GM12891 (cell line): ENCODE measurements at regions not wholly inside any gene's neighbourhood (a gene's known extent, or its start where the extent isn't known, plus 50 kb on each side); places are given as distances from the start of the nearest gene placed in this dataset.

Experiments
- DNase-seq: peaks from one replicate; pipeline ENCODE4 v3.0.0; 2011; ENCODE audit warnings: low spot score; ENCODE audit not compliant: insufficient read length
- FAIRE-seq: peaks from 2 replicates; lab custom pipeline; 2011; peaks lifted over from hg19 to GRCh38; lab: Jason Lieb, UNC
- PAX5 ChIP-seq: IDR thresholded peaks from 2 replicates; pipeline ENCODE4 v1.6.1; 2011; ENCODE audit warnings: low read length, moderate library complexity, mild to moderate bottlenecking; ENCODE audit not compliant: insufficient read depth, severe bottlenecking
- POLR2A ChIP-seq: IDR thresholded peaks from 2 replicates; pipeline ENCODE4 v1.6.1; 2011; ENCODE audit warnings: low read depth, low read length, control low read depth
- POLR2AphosphoS5 ChIP-seq: IDR thresholded peaks from 2 replicates; pipeline ENCODE4 v1.6.1; 2011; ENCODE audit warnings: low read depth, low read length, control low read depth
- POU2F2 ChIP-seq: IDR thresholded peaks from 2 replicates; pipeline ENCODE4 v1.6.1; 2011; ENCODE audit warnings: low read depth, mild to moderate bottlenecking, control low read depth, low read length, moderate library complexity
- SPI1 ChIP-seq: IDR thresholded peaks from 2 replicates; pipeline ENCODE4 v1.6.1; 2011; ENCODE audit warnings: low read depth, low read length, control low read depth
- TAF1 ChIP-seq: IDR thresholded peaks from 2 replicates; pipeline ENCODE4 v1.6.1; 2011; ENCODE audit warnings: low read depth, low read length, control low read depth

DNA sequence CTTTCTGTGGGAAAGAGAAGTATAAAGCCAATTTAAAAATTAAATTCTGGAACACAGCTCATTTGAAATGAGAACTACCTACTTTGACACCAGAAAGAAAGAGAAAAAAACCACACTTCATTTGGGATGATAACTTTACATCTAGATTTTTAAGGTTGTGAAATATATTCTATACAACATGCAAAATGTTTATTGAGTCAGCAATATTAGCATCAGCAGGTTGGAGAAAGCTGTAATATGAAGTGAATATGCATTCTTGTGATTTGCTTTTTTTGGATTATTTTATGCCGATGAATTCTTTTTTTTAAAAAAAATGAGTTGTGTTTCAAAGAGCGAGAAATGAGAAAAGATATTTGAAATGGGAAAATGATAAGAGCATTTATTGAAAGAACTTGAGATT, 307.0 kb upstream of the DPPA4 start:
- no peak for DNase-seq
- FAIRE-seq = no peak
- TF ChIP-seq POLR2AphosphoS5 (no peak), PAX5 (no peak), POU2F2 (no peak), POLR2A (no peak), TAF1 (no peak), SPI1 (no peak)

DNA sequence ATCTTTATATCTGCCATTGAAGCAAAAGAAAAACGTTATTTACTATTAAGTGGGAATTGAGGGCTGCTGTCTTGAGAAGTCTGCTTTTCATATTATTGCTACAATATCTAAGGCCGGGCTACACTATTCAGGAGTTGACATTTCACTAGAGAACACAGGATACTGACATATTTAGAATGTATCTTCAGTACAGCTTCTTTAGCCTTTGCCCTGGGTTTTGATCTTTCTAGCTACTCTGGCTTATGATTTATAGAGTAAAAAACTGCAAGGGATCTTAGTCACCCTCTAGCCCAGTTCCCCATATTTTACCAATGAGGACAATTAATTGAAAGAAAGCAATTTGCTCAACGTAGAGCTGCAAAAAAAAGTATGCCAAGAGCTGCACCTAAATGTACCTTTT, 307.4 kb upstream of the DPPA4 start:
- DNase-seq (no peak), FAIRE-seq (no peak)
- TF ChIP-seq PAX5 (no peak), POLR2AphosphoS5 (no peak), SPI1 (no peak), POU2F2 (no peak), TAF1 (no peak), POLR2A (no peak)

DNA sequence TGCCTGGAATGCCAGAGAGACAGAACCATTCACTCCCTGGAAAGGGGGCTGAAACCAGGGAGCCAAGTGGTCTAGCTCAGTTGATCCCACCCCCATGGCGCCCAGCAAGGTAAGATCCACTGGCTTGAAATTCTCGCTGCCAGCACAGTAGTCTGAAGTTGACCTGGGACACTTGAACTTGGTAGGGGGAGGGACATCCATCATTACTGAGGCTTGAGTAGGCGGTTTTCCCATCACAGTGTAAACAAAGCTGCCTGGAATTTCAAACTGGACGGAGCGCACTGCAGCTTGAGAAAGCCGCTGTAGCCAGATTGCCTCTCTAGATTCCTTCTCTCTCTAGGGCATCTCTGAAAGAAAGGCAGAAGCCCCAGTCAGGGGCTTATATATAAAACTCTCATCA, 310.7 kb upstream of the DPPA4 start:
- no peak for DNase-seq
- no peak for FAIRE-seq
- no peak for TF ChIP-seq TAF1
- TF ChIP-seq POLR2AphosphoS5 = no peak
- no peak for TF ChIP-seq POLR2A
- no peak for TF ChIP-seq PAX5
- TF ChIP-seq SPI1 = no peak
- no peak for TF ChIP-seq POU2F2

DNA sequence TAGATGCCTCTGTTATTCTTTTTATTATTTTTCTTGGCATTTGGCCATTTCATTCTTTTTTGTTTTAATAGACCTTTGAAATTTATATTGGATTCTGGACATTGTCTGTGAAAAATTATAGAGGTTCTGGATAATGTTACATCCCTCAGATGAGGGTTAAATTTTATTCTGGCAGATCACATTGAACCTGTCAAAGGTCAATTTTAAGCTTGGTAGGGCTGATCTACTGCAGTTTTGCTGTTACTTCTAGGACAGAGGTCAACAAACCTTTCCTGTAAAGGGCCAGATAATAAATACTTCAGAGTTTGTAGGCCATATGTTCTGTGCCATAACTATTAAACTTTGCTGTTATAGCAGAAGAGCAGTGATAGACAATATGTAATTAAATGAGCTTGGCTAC, 318.9 kb upstream of the DPPA4 start:
- DNase-seq (no peak), FAIRE-seq (no peak)
- no peak for TF ChIP-seq TAF1
- no peak for TF ChIP-seq PAX5
- no peak for TF ChIP-seq SPI1
- no peak for TF ChIP-seq POLR2AphosphoS5
- no peak for TF ChIP-seq POU2F2
- no peak for TF ChIP-seq POLR2A

DNA sequence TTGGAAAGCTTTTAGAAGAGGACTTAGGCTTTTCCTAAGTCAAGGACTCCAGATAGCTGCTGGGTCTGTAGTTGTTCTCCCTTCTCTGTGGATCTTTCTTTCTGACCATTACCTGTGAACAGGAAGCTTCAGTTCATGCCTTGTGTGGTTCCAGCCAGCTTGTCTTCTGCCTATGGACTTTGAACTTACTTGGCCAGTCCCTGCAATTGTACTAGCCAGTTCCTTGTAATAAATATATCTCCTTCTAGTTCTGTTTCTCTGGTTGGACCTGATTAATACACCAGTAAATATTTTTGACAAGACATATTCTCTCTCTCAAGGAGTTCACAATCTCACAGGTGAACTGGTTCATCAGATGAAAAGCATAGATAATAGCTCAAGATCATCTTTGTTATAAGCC, 341.3 kb upstream of the DPPA4 start:
- TF ChIP-seq POLR2A = no peak
- TF ChIP-seq SPI1 = no peak
- DNase-seq = no peak
- no peak for FAIRE-seq

DNA sequence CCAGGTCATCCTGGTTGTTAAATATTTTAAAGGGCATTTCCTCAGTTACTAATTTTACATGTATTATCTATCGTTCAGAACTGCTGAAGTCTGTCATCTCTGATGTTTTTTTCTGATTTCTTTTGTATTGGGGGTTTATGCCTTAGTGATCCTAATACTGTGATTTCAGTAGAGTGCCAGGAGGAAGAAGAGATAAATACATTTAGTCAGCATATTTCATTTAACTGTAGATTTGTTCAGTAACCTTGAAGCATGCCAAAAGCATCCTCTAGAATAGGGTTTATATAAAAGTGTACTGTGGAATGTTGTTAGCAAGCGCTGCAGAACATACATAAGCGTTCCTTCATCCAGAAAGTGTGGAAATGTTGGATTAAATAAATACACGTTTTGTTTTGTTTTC, 342.3 kb upstream of the DPPA4 start:
- FAIRE-seq (no peak), DNase-seq (no peak)
- TF ChIP-seq SPI1 (no peak), POLR2A (no peak), TAF1 (no peak), POU2F2 (no peak), POLR2AphosphoS5 (no peak), PAX5 (no peak)

DNA sequence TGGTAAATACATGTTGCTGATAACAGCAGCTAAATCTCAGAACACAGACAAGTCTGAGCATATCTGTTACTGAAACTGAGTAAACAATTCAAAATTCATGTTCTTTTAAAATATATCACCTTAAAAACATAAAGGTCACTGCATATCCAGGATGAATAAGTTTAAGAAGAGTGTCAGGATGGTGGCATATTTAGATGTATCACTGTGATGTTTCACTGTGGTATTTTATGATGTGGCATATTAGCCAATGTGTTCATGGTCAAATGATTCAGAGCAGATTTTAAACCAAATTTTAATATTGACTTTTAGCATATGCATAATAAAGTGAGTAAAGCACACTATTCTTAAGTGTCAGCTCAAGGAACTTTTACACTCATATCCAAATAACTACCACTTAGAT, 346.4 kb upstream of the DPPA4 start:
- DNase-seq = no peak
- FAIRE-seq = no peak
- TF ChIP-seq POLR2A (no peak), SPI1 (no peak), TAF1 (no peak), PAX5 (no peak), POU2F2 (no peak), POLR2AphosphoS5 (no peak)

DNA sequence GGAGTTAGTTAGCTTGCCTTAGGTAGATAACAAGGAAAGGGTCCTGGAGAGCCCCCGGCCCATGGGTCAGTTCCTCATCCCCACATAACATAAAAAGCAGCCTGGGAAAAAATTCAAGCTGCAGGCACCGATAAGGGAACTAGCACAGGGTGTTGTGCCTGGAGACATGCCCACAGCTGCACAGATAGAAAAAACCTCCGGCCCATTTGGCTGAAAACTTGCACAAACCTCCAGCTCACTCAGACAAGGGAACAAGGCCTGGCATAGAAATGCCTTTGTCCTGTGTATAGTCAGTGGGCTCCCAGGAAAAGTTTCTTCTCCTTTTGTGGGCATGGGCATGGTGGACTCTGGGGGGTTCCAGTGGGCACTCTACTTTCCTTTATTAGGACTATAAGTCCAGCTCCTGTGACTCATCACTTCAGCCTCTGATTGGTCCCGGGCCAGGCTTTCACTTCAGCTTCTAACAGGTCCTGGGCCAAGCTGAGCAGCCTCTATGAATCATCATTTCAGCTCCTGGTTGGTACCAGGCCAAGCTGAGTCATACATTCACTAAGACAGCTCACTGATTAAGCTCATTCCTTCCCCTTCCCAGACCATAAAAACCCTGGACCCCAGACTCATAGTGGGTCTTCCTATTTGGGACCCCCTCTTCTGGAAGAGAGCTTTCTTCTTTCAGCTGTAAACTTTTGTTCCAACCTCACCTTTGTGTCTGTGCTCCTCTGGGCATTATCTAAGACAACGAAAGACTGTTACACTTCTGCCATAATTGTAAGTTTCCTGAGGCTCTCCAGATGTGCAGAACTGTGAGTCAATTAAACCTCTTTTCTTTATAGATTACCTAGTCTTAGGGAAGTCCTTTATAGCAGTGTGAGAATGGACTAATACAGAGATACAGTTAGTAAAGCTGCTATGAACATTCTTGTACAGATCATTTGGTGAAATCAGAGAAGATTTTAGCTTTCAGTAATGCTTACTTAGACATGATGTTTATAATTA, 348.0 kb upstream of the DPPA4 start:
- TF ChIP-seq PAX5 = no peak
- TF ChIP-seq TAF1 = no peak
- TF ChIP-seq POU2F2 = no peak
- TF ChIP-seq POLR2AphosphoS5 = no peak
- no peak for TF ChIP-seq POLR2A
- no peak for TF ChIP-seq SPI1
- DNase-seq (no peak), FAIRE-seq (no peak)

DNA sequence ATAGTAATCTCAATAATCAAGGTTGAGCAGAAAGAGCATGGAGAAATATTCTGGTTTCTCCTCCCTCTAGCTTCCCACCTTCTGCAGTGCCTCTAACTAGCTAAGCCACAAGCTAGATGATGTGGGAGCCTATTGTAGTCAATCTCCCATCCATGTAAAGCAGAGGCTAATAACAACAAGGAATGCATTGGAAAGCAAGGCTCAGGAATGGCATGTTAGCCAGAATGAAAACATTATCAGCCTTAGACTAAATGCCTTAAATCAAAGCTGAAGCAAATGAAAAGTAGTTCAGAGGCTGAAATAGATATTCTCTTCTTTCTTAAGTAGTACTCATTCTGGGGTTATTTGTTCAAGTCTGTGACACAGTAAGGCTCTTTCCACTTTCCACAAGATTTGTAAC, 350.3 kb upstream of the DPPA4 start:
- FAIRE-seq = no peak
- TF ChIP-seq TAF1 (no peak), POLR2A (no peak), POLR2AphosphoS5 (no peak), POU2F2 (no peak), PAX5 (no peak), SPI1 (no peak)
- no peak for DNase-seq

DNA sequence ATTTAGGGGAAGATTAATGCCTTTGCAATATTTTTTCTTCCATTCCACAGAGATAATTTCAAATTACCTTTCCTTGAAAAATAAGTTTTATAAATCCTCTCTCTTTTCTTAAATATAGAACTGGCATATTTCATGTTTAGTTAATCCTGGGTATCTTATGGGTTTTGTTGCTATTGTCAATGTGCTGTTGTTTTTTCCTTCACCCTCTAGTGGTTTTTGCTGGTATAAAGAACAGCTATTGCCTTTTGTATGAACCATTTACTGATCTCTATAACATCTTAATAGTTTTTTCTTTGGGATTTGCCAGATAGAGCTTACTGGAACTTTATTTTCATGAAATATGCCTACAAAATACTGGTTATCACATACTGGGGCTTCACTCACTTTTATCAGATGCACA, 359.6 kb upstream of the DPPA4 start:
- no peak for DNase-seq
- no peak for TF ChIP-seq POU2F2
- no peak for TF ChIP-seq PAX5
- TF ChIP-seq SPI1 = no peak
- TF ChIP-seq POLR2AphosphoS5 = no peak
- no peak for TF ChIP-seq POLR2A
- no peak for TF ChIP-seq TAF1
- FAIRE-seq = no peak
